AG04449 (cell line): ENCODE measurements at regions not wholly inside any gene's neighbourhood (a gene's known extent, or its start where the extent isn't known, plus 50 kb on each side); places are given as distances from the start of the nearest gene placed in this dataset.

ENCODE experiments used
- CTCF ChIA-PET: fragments of 350-600 bp; formaldehyde crosslinking; extraction: SDS; loops from one replicate; lab custom pipeline; 2021; ENCODE audit warnings: antibody characterized with exemption; lab: Yijun Ruan, JAX
- POLR2A ChIA-PET: fragments of 400-600, 350-600 bp; formaldehyde crosslinking; extraction: SDS; loops from one replicate; lab custom pipeline; 2020; ENCODE audit warnings: antibody characterized with exemption, inconsistent platforms; lab: Yijun Ruan, JAX
- DNase-seq: peaks from one replicate; pipeline ENCODE4 v3.0.0-alpha.2; 2010; ENCODE audit warnings: low read depth, low spot score
- H3K4me3 ChIP-seq: 2 replicates; pipeline ENCODE4 v1.5.1; 2011; ENCODE audit warnings: low read depth, mild to moderate bottlenecking, control low read depth, low read length
- CTCF ChIP-seq: IDR thresholded peaks from one replicate; pipeline ENCODE4 v1.5.1; 2011; ENCODE audit warnings: mild to moderate bottlenecking, moderate library complexity, low read length, control low read depth, inconsistent platforms; ENCODE audit not compliant: insufficient read depth; ENCODE audit errors: missing control alignments

- TF ChIP-seq CTCF, result no peak
- DNase-seq, result no peak
- ChIA-PET POLR2A (no interaction called here), CTCF (no interaction called here)
- no peak overlapping the region for H3K4me3 ChIP-seq
Measured at GRCh38 chr1:163970151-163970550, 588.8 kb upstream of the PBX1 start.

- CTCF ChIA-PET, result no interaction called here
- no peak for TF ChIP-seq CTCF
- POLR2A ChIA-PET, result no interaction called here
- H3K4me3 ChIP-seq, result no peak overlapping the region
- no peak for DNase-seq
Measured at GRCh38 chr1:163970699-163971098, 588.3 kb upstream of the PBX1 start.

GRCh38 chr1:163973586-163973985 is 585.4 kb upstream of the PBX1 start:
- DNase-seq, result no peak
- no peak overlapping the region for H3K4me3 ChIP-seq
- ChIA-PET CTCF (no interaction called here), POLR2A (no interaction called here)
- TF ChIP-seq CTCF, result no peak

GRCh38 chr1:163974120-163974519 is 584.9 kb upstream of the PBX1 start:
- H3K4me3 ChIP-seq, result no peak overlapping the region
- CTCF ChIA-PET, result no interaction called here
- POLR2A ChIA-PET, result no interaction called here
- no peak for TF ChIP-seq CTCF
- DNase-seq, result no peak

- no peak overlapping the region for H3K4me3 ChIP-seq
- CTCF ChIA-PET, result no interaction called here
- no peak for DNase-seq
- no peak for TF ChIP-seq CTCF
- POLR2A ChIA-PET, result no interaction called here
Measured at GRCh38 chr1:163980394-163980793, 578.6 kb upstream of the PBX1 start.

- H3K4me3 ChIP-seq, result no peak overlapping the region
- ChIA-PET POLR2A (interaction anchor here (0.6 kb wide), 1 partner anchor 922 kb away, joined by 3 read pairs; no protein-coding TSS in a partner anchor), CTCF (no interaction called here)
- no peak for TF ChIP-seq CTCF
- no peak for DNase-seq
Measured at GRCh38 chr1:163981500-163982030, 577.4 kb upstream of the PBX1 start.
